RWPE1 (cell line): ENCODE measurements at regions not wholly inside any gene's neighbourhood (a gene's known extent, or its start where the extent isn't known, plus 50 kb on each side); places are given as distances from the start of the nearest gene placed in this dataset.
"Not testable (repeated sequence)": the region's sequence is repeated elsewhere in the genome, so short reads cannot be mapped to it uniquely, and the experiment has no call there.

Experiments used
- CTCF ChIA-PET: fragments of 350-600 bp; sonication (Branson Sonifier 250); formaldehyde crosslinking; extraction: SDS; loops from one replicate; lab custom pipeline; 2021; lab: Yijun Ruan, JAX
- POLR2A ChIA-PET: fragments of 400-600 bp; formaldehyde crosslinking; extraction: SDS; loops from one replicate; lab custom pipeline; 2020; ENCODE audit warnings: antibody characterized with exemption; ENCODE audit not compliant: low non-redundant PET; lab: Yijun Ruan, JAX
- DNase-seq: peaks from one replicate; pipeline ENCODE4 v3.0.0; 2012; ENCODE audit warnings: low spot score
- H3K27ac ChIP-seq: fragments of 450-650 bp; 2 replicates; pipeline ENCODE4 v1.5.1; 2017
- CTCF ChIP-seq: fragments of 450-650 bp; conservative IDR thresholded peaks from 2 replicates; pipeline ENCODE4 v1.5.1; 2017; ENCODE audit warnings: low read depth, mild to moderate bottlenecking

GRCh38 chr3:88467191-88467590, 317.4 kb downstream of the C3orf38 start:
- no peak for DNase-seq
- TF ChIP-seq CTCF = no peak
- POLR2A ChIA-PET = no interaction called here
- CTCF ChIA-PET = interaction anchor here (0.5 kb wide), 1 partner anchor 78 kb away, joined by 6 read pairs; no protein-coding TSS in a partner anchor
- no peak overlapping the region for H3K27ac ChIP-seq

- DNase-seq = no peak
- H3K27ac ChIP-seq = no peak overlapping the region
- ChIA-PET POLR2A (no interaction called here), CTCF (no interaction called here)
- no peak for TF ChIP-seq CTCF
Measured at GRCh38 chr3:88469216-88469615, 319.5 kb downstream of the C3orf38 start.

- DNase-seq = no peak
- no peak overlapping the region for H3K27ac ChIP-seq
- POLR2A ChIA-PET = no interaction called here
- TF ChIP-seq CTCF = no peak
- CTCF ChIA-PET = no interaction called here
Measured at GRCh38 chr3:88478460-88478859, 328.7 kb downstream of the C3orf38 start.

GRCh38 chr3:88480822-88481221, 331.1 kb downstream of the C3orf38 start:
- POLR2A ChIA-PET = no interaction called here
- CTCF ChIA-PET = no interaction called here
- DNase-seq = no peak
- no peak for TF ChIP-seq CTCF
- H3K27ac ChIP-seq = no peak overlapping the region

GRCh38 chr3:88485001-88485400, 335.2 kb downstream of the C3orf38 start:
- ChIA-PET CTCF (no interaction called here), POLR2A (no interaction called here)
- no peak for TF ChIP-seq CTCF
- no peak for DNase-seq
- no peak overlapping the region for H3K27ac ChIP-seq

- POLR2A ChIA-PET, DNase-seq, H3K27ac ChIP-seq, CTCF ChIA-PET: not testable (repeated sequence)
Measured at GRCh38 chr3:88508818-88509217, 359.1 kb downstream of the C3orf38 start.

- TF ChIP-seq CTCF = no peak
- ChIA-PET CTCF (no interaction called here), POLR2A (no interaction called here)
- no peak for DNase-seq
- no peak overlapping the region for H3K27ac ChIP-seq
Measured at GRCh38 chr3:88509582-88509981, 359.8 kb downstream of the C3orf38 start.
